ENCODE measurements at regions not wholly inside any gene's neighbourhood (a gene's known extent, or its start where the extent isn't known, plus 50 kb on each side); places are given as distances from the start of the nearest gene placed in this dataset.

GRCh38 chr2:182638667-182639066 is 77.4 kb upstream of the DNAJC10 start:
- H3K4me1 ChIP-seq (ENCODE audit: control insufficient read depth in 2 of 2, insufficient read depth in 2 of 2, low read length in 2 of 2): no peaks in the 10 kb centered on the region
- H3K9me3 ChIP-seq (ENCODE audit: control insufficient read depth in 2 of 2, insufficient read depth in 1 of 2, low read length in 1 of 2): no peaks in the 10 kb centered on the region
- no peaks in the 10 kb centered on the region for H3K36me3 ChIP-seq (ENCODE audit: control insufficient read depth in 2 of 2, insufficient read depth in 2 of 2, low read length in 1 of 2)
- no peak for DNase-seq (ENCODE audit: low read depth in 6 of 9, low spot score in 9 of 9)
- WGBS: 98% methylated on average over 2 of the region's 2 CpGs
- H3K27me3 ChIP-seq (ENCODE audit: control insufficient read depth in 2 of 2, insufficient read depth in 1 of 2, low read length in 1 of 2): no peaks in the 10 kb centered on the region
- no peak overlapping the region for H3K4me3 ChIP-seq (ENCODE audit: low read length in 2 of 2)
- no peak overlapping the region for H3K27ac ChIP-seq (ENCODE audit: low read depth in 1 of 2, low read length in 1 of 2)

DNA sequence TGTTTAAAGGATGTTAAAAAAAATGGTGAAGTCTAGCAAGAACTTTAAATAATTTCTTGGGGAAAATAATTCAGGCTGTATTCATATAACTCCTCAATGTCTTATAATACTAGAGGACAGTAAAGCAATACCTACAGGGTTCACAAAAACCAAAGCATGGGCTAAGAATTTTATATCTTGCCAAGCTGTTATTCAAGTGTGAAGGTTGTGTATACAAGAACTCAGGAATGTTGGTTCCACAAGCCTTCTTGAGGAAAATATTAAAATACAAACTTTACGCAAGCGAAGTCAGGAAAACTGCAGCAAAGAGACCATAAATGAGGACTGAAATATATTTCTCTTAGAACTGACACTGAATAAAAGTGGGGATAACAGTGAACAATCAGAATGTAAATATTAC is 76.1 kb upstream of the DNAJC10 start:
- Histone ChIP-seq H3K27me3 (ENCODE audit: control insufficient read depth in 2 of 2, insufficient read depth in 1 of 2, low read length in 1 of 2) (no peaks in the 10 kb centered on the region), H3K36me3 (ENCODE audit: control insufficient read depth in 2 of 2, insufficient read depth in 2 of 2, low read length in 1 of 2) (no peaks in the 10 kb centered on the region), H3K27ac (ENCODE audit: low read depth in 1 of 2, low read length in 1 of 2) (no peak overlapping the region), H3K9me3 (ENCODE audit: control insufficient read depth in 2 of 2, insufficient read depth in 1 of 2, low read length in 1 of 2) (no peaks in the 10 kb centered on the region), H3K4me3 (ENCODE audit: low read length in 2 of 2) (no peak overlapping the region), H3K4me1 (ENCODE audit: control insufficient read depth in 2 of 2, insufficient read depth in 2 of 2, low read length in 2 of 2) (no peaks in the 10 kb centered on the region)
- DNase-seq (ENCODE audit: low read depth in 6 of 9, low spot score in 9 of 9): no peak
- WGBS: 94% methylated on average over 2 of the region's 2 CpGs

- H3K9me3 ChIP-seq (ENCODE audit: control insufficient read depth in 2 of 2, insufficient read depth in 1 of 2, low read length in 1 of 2): no peaks in the 10 kb centered on the region
- DNase-seq (ENCODE audit: low read depth in 6 of 9, low spot score in 9 of 9): peak in 4 of 9 donors; percentile 16 to 57 (median 37)
- H3K27me3 ChIP-seq (ENCODE audit: control insufficient read depth in 2 of 2, insufficient read depth in 1 of 2, low read length in 1 of 2): no peaks in the 10 kb centered on the region
- H3K4me3 ChIP-seq (ENCODE audit: low read length in 2 of 2): no peak overlapping the region
- H3K36me3 ChIP-seq (ENCODE audit: control insufficient read depth in 2 of 2, insufficient read depth in 2 of 2, low read length in 1 of 2): no peaks in the 10 kb centered on the region
- no peaks in the 10 kb centered on the region for H3K4me1 ChIP-seq (ENCODE audit: control insufficient read depth in 2 of 2, insufficient read depth in 2 of 2, low read length in 2 of 2)
- 87% methylated on average over 3 of the region's 3 CpGs for WGBS
- no peak overlapping the region for H3K27ac ChIP-seq (ENCODE audit: low read depth in 1 of 2, low read length in 1 of 2)
Measured at GRCh38 chr2:182642328-182642727, 73.7 kb upstream of the DNAJC10 start.

DNA sequence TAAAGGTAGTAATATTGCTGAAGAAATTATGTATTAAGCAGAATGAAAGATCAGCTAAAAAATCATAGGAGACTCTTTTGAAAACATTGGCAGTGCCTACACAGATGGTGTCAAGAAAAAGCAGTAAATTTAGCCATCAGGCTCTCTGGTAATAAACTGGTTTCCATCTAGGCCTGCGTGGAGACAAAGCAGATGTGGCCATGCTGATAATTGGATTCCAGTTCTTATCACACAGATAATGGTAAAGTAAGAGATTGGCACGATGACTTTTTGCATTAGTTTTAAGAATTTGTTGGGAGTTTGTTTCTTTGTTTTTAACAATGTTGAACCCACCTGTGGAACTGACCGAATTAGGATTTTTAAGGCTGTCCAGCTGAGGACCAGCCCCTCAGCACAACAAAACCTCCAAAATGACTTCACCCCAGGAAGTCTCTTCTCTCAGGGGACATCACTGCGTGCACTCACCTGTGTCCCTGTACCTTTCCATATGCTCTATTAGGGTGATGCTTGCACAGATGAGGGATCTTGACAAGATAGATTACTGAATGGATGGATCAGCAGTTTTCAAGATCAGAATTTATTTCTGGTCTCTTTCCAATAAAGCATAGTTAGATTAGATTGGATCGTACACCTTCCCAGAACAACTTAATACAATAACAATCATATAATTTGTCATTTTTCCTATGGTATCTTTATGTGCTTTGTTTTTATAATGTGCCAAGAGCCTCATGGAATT is 69.1 kb upstream of the DNAJC10 start:
- no peaks in the 10 kb centered on the region for H3K4me1 ChIP-seq (ENCODE audit: control insufficient read depth in 2 of 2, insufficient read depth in 2 of 2, low read length in 2 of 2)
- no peak for DNase-seq (ENCODE audit: low read depth in 6 of 9, low spot score in 9 of 9)
- WGBS: 97% methylated on average over 5 of the region's 5 CpGs
- no peak overlapping the region for H3K4me3 ChIP-seq (ENCODE audit: low read length in 2 of 2)
- no peaks in the 10 kb centered on the region for H3K9me3 ChIP-seq (ENCODE audit: control insufficient read depth in 2 of 2, insufficient read depth in 1 of 2, low read length in 1 of 2)
- H3K27me3 ChIP-seq (ENCODE audit: control insufficient read depth in 2 of 2, insufficient read depth in 1 of 2, low read length in 1 of 2): no peaks in the 10 kb centered on the region
- H3K27ac ChIP-seq (ENCODE audit: low read depth in 1 of 2, low read length in 1 of 2): no peak overlapping the region
- H3K36me3 ChIP-seq (ENCODE audit: control insufficient read depth in 2 of 2, insufficient read depth in 2 of 2, low read length in 1 of 2): no peaks in the 10 kb centered on the region

- Histone ChIP-seq H3K4me1 (ENCODE audit: control insufficient read depth in 2 of 2, insufficient read depth in 2 of 2, low read length in 2 of 2) (no peaks in the 10 kb centered on the region), H3K36me3 (ENCODE audit: control insufficient read depth in 2 of 2, insufficient read depth in 2 of 2, low read length in 1 of 2) (no peaks in the 10 kb centered on the region), H3K27ac (ENCODE audit: low read depth in 1 of 2, low read length in 1 of 2) (no peak overlapping the region), H3K27me3 (ENCODE audit: control insufficient read depth in 2 of 2, insufficient read depth in 1 of 2, low read length in 1 of 2) (no peaks in the 10 kb centered on the region), H3K9me3 (ENCODE audit: control insufficient read depth in 2 of 2, insufficient read depth in 1 of 2, low read length in 1 of 2) (no peaks in the 10 kb centered on the region), H3K4me3 (ENCODE audit: low read length in 2 of 2) (no peak overlapping the region)
- 98% methylated on average over 2 of the region's 2 CpGs for WGBS
- no peak for DNase-seq (ENCODE audit: low read depth in 6 of 9, low spot score in 9 of 9)
Measured at GRCh38 chr2:182647499-182647787, 68.6 kb upstream of the DNAJC10 start.

GRCh38 chr2:182649316-182649715 is 66.7 kb upstream of the DNAJC10 start:
- Histone ChIP-seq H3K36me3 (ENCODE audit: control insufficient read depth in 2 of 2, insufficient read depth in 2 of 2, low read length in 1 of 2) (no peaks in the 10 kb centered on the region), H3K9me3 (ENCODE audit: control insufficient read depth in 2 of 2, insufficient read depth in 1 of 2, low read length in 1 of 2) (no peaks in the 10 kb centered on the region), H3K4me1 (ENCODE audit: control insufficient read depth in 2 of 2, insufficient read depth in 2 of 2, low read length in 2 of 2) (no peaks in the 10 kb centered on the region), H3K27ac (ENCODE audit: low read depth in 1 of 2, low read length in 1 of 2) (no peak overlapping the region), H3K27me3 (ENCODE audit: control insufficient read depth in 2 of 2, insufficient read depth in 1 of 2, low read length in 1 of 2) (no peaks in the 10 kb centered on the region), H3K4me3 (ENCODE audit: low read length in 2 of 2) (no peak overlapping the region)
- WGBS: 57% methylated on average over 6 of the region's 6 CpGs
- DNase-seq (ENCODE audit: low read depth in 6 of 9, low spot score in 9 of 9): peak in 2 of 9 donors; percentile 8 to 32

DNA sequence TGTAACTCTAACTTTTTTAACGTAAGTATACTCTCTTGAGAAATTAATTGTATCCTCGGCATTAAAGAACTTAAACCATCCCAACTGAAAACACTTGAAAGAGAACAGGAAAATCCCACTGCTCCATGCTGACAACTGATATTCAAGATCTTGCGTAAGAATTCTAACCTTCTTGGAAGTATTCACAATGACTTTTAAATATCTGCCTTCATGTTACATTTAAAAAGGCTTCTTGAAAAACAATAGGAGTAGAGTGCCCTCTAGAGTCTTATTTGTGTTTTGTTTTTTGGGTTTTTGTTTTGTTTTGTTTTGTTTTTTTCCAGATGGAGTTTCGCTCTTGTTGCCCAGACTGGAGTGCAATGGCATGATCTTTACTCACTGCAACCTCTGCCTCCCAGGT is 65.4 kb upstream of the DNAJC10 start:
- peak in 2 of 9 donors; percentile 9 to 50 for DNase-seq (ENCODE audit: low read depth in 6 of 9, low spot score in 9 of 9)
- Histone ChIP-seq H3K9me3 (ENCODE audit: control insufficient read depth in 2 of 2, insufficient read depth in 1 of 2, low read length in 1 of 2) (no peaks in the 10 kb centered on the region), H3K27ac (ENCODE audit: low read depth in 1 of 2, low read length in 1 of 2) (no peak overlapping the region), H3K4me1 (ENCODE audit: control insufficient read depth in 2 of 2, insufficient read depth in 2 of 2, low read length in 2 of 2) (no peaks in the 10 kb centered on the region), H3K27me3 (ENCODE audit: control insufficient read depth in 2 of 2, insufficient read depth in 1 of 2, low read length in 1 of 2) (no peaks in the 10 kb centered on the region), H3K36me3 (ENCODE audit: control insufficient read depth in 2 of 2, insufficient read depth in 2 of 2, low read length in 1 of 2) (no peaks in the 10 kb centered on the region), H3K4me3 (ENCODE audit: low read length in 2 of 2) (no peak overlapping the region)
- 83% methylated on average over 4 of the region's 4 CpGs for WGBS

- H3K9me3 ChIP-seq (ENCODE audit: control insufficient read depth in 2 of 2, insufficient read depth in 1 of 2, low read length in 1 of 2): no peaks in the 10 kb centered on the region
- no peaks in the 10 kb centered on the region for H3K27me3 ChIP-seq (ENCODE audit: control insufficient read depth in 2 of 2, insufficient read depth in 1 of 2, low read length in 1 of 2)
- H3K4me1 ChIP-seq (ENCODE audit: control insufficient read depth in 2 of 2, insufficient read depth in 2 of 2, low read length in 2 of 2): no peaks in the 10 kb centered on the region
- H3K4me3 ChIP-seq (ENCODE audit: low read length in 2 of 2): no peak overlapping the region
- no peaks in the 10 kb centered on the region for H3K36me3 ChIP-seq (ENCODE audit: control insufficient read depth in 2 of 2, insufficient read depth in 2 of 2, low read length in 1 of 2)
- H3K27ac ChIP-seq (ENCODE audit: low read depth in 1 of 2, low read length in 1 of 2): no peak overlapping the region
- 90% methylated on average over 6 of the region's 6 CpGs for WGBS
- peak in 1 of 9 donors; percentile 33 for DNase-seq (ENCODE audit: low read depth in 6 of 9, low spot score in 9 of 9)
Measured at GRCh38 chr2:182652326-182652725, 63.7 kb upstream of the DNAJC10 start.

DNA sequence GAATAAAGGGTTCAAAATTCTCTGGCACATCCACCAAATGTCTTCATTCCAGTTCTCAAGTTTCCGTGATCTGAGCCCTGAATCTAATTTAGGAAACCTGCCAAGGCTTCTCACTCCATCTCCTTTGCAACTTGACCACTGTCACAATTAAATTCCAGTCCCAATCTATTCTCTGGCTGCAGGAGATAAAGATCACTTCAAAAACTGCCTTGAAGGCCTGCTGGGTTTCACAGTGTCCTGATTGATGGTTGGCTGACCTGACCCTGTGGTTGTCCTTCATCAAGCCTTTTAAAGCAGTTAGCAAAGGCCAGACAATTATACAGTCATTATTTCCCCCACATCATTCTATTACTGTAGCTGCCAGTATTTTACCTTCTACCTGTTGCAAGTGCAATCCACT is 60.3 kb upstream of the DNAJC10 start:
- Histone ChIP-seq H3K36me3 (ENCODE audit: control insufficient read depth in 2 of 2, insufficient read depth in 2 of 2, low read length in 1 of 2) (no peaks in the 10 kb centered on the region), H3K9me3 (ENCODE audit: control insufficient read depth in 2 of 2, insufficient read depth in 1 of 2, low read length in 1 of 2) (no peaks in the 10 kb centered on the region), H3K27ac (ENCODE audit: low read depth in 1 of 2, low read length in 1 of 2) (no peak overlapping the region), H3K4me1 (ENCODE audit: control insufficient read depth in 2 of 2, insufficient read depth in 2 of 2, low read length in 2 of 2) (no peaks in the 10 kb centered on the region), H3K4me3 (ENCODE audit: low read length in 2 of 2) (no peak overlapping the region), H3K27me3 (ENCODE audit: control insufficient read depth in 2 of 2, insufficient read depth in 1 of 2, low read length in 1 of 2) (no peaks in the 10 kb centered on the region)
- WGBS: 92% methylated on average over 1 of the region's 1 CpG
- DNase-seq (ENCODE audit: low read depth in 6 of 9, low spot score in 9 of 9): no peak

- Histone ChIP-seq H3K36me3 (ENCODE audit: control insufficient read depth in 2 of 2, insufficient read depth in 2 of 2, low read length in 1 of 2) (no peaks in the 10 kb centered on the region), H3K9me3 (ENCODE audit: control insufficient read depth in 2 of 2, insufficient read depth in 1 of 2, low read length in 1 of 2) (no peaks in the 10 kb centered on the region), H3K4me3 (ENCODE audit: low read length in 2 of 2) (no peak overlapping the region), H3K27ac (ENCODE audit: low read depth in 1 of 2, low read length in 1 of 2) (no peak overlapping the region), H3K27me3 (ENCODE audit: control insufficient read depth in 2 of 2, insufficient read depth in 1 of 2, low read length in 1 of 2) (no peaks in the 10 kb centered on the region), H3K4me1 (ENCODE audit: control insufficient read depth in 2 of 2, insufficient read depth in 2 of 2, low read length in 2 of 2) (no peaks in the 10 kb centered on the region)
- 77% methylated on average over 1 of the region's 1 CpG for WGBS
- DNase-seq (ENCODE audit: low read depth in 6 of 9, low spot score in 9 of 9): no peak
Measured at GRCh38 chr2:182664212-182664611, 51.8 kb upstream of the DNAJC10 start.
